ENCODE measurements at regions not wholly inside any gene's neighbourhood (a gene's known extent, or its start where the extent isn't known, plus 50 kb on each side); places are given as distances from the start of the nearest gene placed in this dataset.

DNA sequence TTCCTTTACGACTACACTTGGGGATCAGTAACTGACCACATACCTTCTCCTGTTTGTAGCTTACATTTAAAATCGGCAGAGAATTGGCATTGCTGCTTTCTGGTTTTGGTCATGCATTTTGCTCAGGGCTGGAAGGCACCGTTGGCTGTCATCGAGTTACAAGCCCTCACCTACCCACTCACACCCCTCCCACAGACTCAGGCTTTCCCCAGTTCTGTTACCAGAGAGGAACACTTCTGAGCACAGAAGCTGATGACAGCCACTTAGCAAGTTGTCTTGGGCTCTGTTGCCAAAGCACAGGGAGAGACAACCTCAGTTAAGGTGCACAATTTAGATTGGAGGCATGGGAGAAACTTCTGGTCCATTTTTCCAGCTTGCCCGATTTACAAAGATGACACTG lies 204.8 kb upstream of the TOPAZ1 start:
- WGBS (ENCODE audit: insufficient coverage), result 82% methylated on average over 5 of the region's 5 CpGs

DNA sequence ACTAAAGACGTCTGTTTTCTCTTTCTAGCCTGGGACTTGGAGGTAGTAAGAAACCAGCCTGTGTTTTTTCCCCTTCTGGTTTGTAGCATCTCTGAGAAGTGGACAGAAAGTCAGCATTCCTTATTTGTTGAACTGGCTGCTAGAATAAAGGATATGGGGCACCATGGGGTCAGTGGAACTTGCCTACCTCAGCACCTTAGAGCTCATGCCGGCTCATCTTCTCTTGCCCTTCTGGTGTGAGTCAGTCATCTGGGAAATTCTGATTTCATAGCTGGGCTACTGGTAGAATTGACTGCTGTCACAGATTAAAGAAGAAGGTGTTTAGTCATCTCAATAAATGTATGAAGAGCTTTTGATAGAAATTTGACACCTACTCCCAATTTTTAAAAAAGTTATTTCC lies 202.7 kb upstream of the TOPAZ1 start:
- TF ChIP-seq EZH2 (IDR thresholded peaks at IDR 0.05; ENCODE audit: borderline replicate concordance, insufficient read depth, low read depth, low read length, poor library complexity, severe bottlenecking), result no peak
- TF ChIP-seq, protein P1, sequence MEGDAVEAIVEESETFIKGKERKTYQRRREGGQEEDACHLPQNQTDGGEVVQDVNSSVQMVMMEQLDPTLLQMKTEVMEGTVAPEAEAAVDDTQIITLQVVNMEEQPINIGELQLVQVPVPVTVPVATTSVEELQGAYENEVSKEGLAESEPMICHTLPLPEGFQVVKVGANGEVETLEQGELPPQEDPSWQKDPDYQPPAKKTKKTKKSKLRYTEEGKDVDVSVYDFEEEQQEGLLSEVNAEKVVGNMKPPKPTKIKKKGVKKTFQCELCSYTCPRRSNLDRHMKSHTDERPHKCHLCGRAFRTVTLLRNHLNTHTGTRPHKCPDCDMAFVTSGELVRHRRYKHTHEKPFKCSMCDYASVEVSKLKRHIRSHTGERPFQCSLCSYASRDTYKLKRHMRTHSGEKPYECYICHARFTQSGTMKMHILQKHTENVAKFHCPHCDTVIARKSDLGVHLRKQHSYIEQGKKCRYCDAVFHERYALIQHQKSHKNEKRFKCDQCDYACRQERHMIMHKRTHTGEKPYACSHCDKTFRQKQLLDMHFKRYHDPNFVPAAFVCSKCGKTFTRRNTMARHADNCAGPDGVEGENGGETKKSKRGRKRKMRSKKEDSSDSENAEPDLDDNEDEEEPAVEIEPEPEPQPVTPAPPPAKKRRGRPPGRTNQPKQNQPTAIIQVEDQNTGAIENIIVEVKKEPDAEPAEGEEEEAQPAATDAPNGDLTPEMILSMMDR (IDR thresholded peaks at IDR 0.05), result no peak
- H3K9me3 Mint-ChIP-seq (ENCODE audit: insufficient read depth), result no peaks in the 10 kb centered on the region
- peaks cover 28% of the 10 kb centered on the region for H3K4me1 Mint-ChIP-seq
- Histone ChIP-seq H3K9ac (ENCODE audit: low read length) (no peak overlapping the region), H4K20me1 (ENCODE audit: control insufficient read depth, insufficient read depth, low read length, poor library complexity, severe bottlenecking) (no peaks in the 10 kb centered on the region), H2AFZ (ENCODE audit: insufficient read depth, low read depth, low read length, poor library complexity, severe bottlenecking) (no peak overlapping the region), H3K4me1 (ENCODE audit: control insufficient read depth in 2 of 2, insufficient read depth in 2 of 2, low read length in 2 of 2) (peaks cover 19 to 29% of the 10 kb centered on the region in 2 donors), H3K36me3 (replicated peaks in 1 of 2; ENCODE audit: control extremely low read depth in 1 of 2, control insufficient read depth in 1 of 2, extremely low read depth in 1 of 2, insufficient read depth in 2 of 2, low read length in 1 of 2) (no peaks in the 10 kb centered on the region), H3K27me3 (replicated peaks in 1 of 4; ENCODE audit: control extremely low read depth in 1 of 4, control insufficient read depth in 3 of 4, insufficient read depth in 4 of 4, low read length in 3 of 4) (no peaks in the 10 kb centered on the region), H3K9me3 (ENCODE audit: control extremely low read depth in 1 of 3, control insufficient read depth in 2 of 3, insufficient read depth in 1 of 3, low read length in 2 of 3) (no peaks in the 10 kb centered on the region), H3K27ac (ENCODE audit: low read length in 2 of 2) (no peak overlapping the region), H3K4me3 (ENCODE audit: control extremely low read depth in 1 of 5, extremely low read depth in 1 of 5, insufficient read depth in 1 of 5, low read depth in 2 of 5, low read length in 4 of 5) (no peak overlapping the region), H3K79me2 (ENCODE audit: control insufficient read depth, insufficient read depth, low read length) (no peaks in the 10 kb centered on the region), H3K4me2 (replicated peaks; ENCODE audit: low read depth, low read length, poor library complexity, severe bottlenecking) (no peak overlapping the region)
- no peak for ATAC-seq (ENCODE audit: low read depth)
- CTCF ChIA-PET, result no interaction called here
- intact Hi-C loops (cut with micrococcal nuclease), result no loop called here
- DNase-seq, result no peak
- POLR2A ChIA-PET, result no interaction called here
- H3K27ac Mint-ChIP-seq, result no peak overlapping the region
- H3K27me3 Mint-ChIP-seq, result no peaks in the 10 kb centered on the region
- no peak overlapping the region for H3K4me3 Mint-ChIP-seq
- 100% methylated on average over 1 of the region's 2 CpGs for WGBS (ENCODE audit: insufficient coverage)

More for the DNA sequence above, 204.8 kb upstream of the TOPAZ1 start:
- intact Hi-C loops (cut with micrococcal nuclease), result no loop called here
- no peak overlapping the region for H3K9ac ChIP-seq (ENCODE audit: low read length)
- no peaks in the 10 kb centered on the region for H3K79me2 ChIP-seq (ENCODE audit: control insufficient read depth, insufficient read depth, low read length)
- no peak overlapping the region for H2AFZ ChIP-seq (ENCODE audit: insufficient read depth, low read depth, low read length, poor library complexity, severe bottlenecking)
- H3K27me3 ChIP-seq (replicated peaks in 1 of 4; ENCODE audit: control extremely low read depth in 1 of 4, control insufficient read depth in 3 of 4, insufficient read depth in 4 of 4, low read length in 3 of 4), result no peaks in the 10 kb centered on the region
- H3K9me3 ChIP-seq (ENCODE audit: control extremely low read depth in 1 of 3, control insufficient read depth in 2 of 3, insufficient read depth in 1 of 3, low read length in 2 of 3), result no peaks in the 10 kb centered on the region
- Mint-ChIP-seq H3K27ac (no peak overlapping the region), H3K4me3 (no peak overlapping the region), H3K27me3 (peaks cover 5% of the 10 kb centered on the region), H3K4me1 (peaks cover 12% of the 10 kb centered on the region), H3K9me3 (ENCODE audit: insufficient read depth) (no peaks in the 10 kb centered on the region)
- POLR2A ChIA-PET, result no interaction called here
- ATAC-seq (ENCODE audit: low read depth) (no peak), DNase-seq (no peak)
- no peak overlapping the region for H3K4me2 ChIP-seq (replicated peaks; ENCODE audit: low read depth, low read length, poor library complexity, severe bottlenecking)
- H3K4me1 ChIP-seq (ENCODE audit: control insufficient read depth in 2 of 2, insufficient read depth in 2 of 2, low read length in 2 of 2), result peaks cover 4 to 8% of the 10 kb centered on the region in 2 donors
- TF ChIP-seq, protein P1 (IDR thresholded peaks at IDR 0.05), result no peak
- TF ChIP-seq EZH2 (IDR thresholded peaks at IDR 0.05; ENCODE audit: borderline replicate concordance, insufficient read depth, low read depth, low read length, poor library complexity, severe bottlenecking), result no peak
- H3K27ac ChIP-seq (ENCODE audit: low read length in 2 of 2), result no peak overlapping the region
- H3K36me3 ChIP-seq (replicated peaks in 1 of 2; ENCODE audit: control extremely low read depth in 1 of 2, control insufficient read depth in 1 of 2, extremely low read depth in 1 of 2, insufficient read depth in 2 of 2, low read length in 1 of 2), result no peaks in the 10 kb centered on the region
- H4K20me1 ChIP-seq (ENCODE audit: control insufficient read depth, insufficient read depth, low read length, poor library complexity, severe bottlenecking), result no peaks in the 10 kb centered on the region
- CTCF ChIA-PET, result interaction anchor here (0.7 kb wide), 1 partner anchor 20 kb away, joined by 3 read pairs; no protein-coding TSS in a partner anchor
- H3K4me3 ChIP-seq (ENCODE audit: control extremely low read depth in 1 of 5, extremely low read depth in 1 of 5, insufficient read depth in 1 of 5, low read depth in 2 of 5, low read length in 4 of 5), result no peak overlapping the region
